Uterus (tissue), 3 donors: ENCODE measurements at regions not wholly inside any gene's neighbourhood (a gene's known extent, or its start where the extent isn't known, plus 50 kb on each side); places are given as distances from the start of the nearest gene placed in this dataset.

ENCODE experiments used
- DNase-seq, 2 donors: peaks; one replicate each; pipeline ENCODE4 v3.0.0-alpha.2; 2019 to 2020
- H3K27ac ChIP-seq, 2 donors: fragments of 200-600 bp; sonication (generic); 1 replicate in 1 of 2; 2 replicates in 1 of 2; pipeline ENCODE4 v1.5.1; 2016 to 2018
- H3K27me3 ChIP-seq, 2 donors: fragments of 200-600 bp; sonication (generic); one replicate each; pipeline ENCODE4 v1.5.1; 2018 to 2019; ENCODE audit warnings: control low read depth in 1 of 2
- H3K36me3 ChIP-seq, 2 donors: fragments of 200-600 bp; sonication (generic); one replicate each; pipeline ENCODE4 v1.5.1; 2019; ENCODE audit warnings: control low read depth in 1 of 2
- H3K4me1 ChIP-seq, 2 donors: fragments of 200-600 bp; sonication (generic); one replicate each; pipeline ENCODE4 v1.5.1; 2018 to 2019; ENCODE audit warnings: control low read depth in 1 of 2
- H3K4me3 ChIP-seq, 2 donors: fragments of 200-600 bp; sonication (generic); 1 replicate in 1 of 2; 2 replicates in 1 of 2; pipeline ENCODE4 v1.5.1; 2018 to 2019; ENCODE audit warnings: mild to moderate bottlenecking in 1 of 2
- H3K9me3 ChIP-seq, 2 donors: fragments of 200-600 bp; sonication (generic); one replicate each; pipeline ENCODE4 v1.5.1; 2019; ENCODE audit warnings: control low read depth in 1 of 2
- POLR2A ChIP-seq, 2 donors: fragments of 450-650 bp; IDR thresholded peaks; one replicate each; pipeline ENCODE4 v1.6.1; 2016; ENCODE audit warnings: antibody characterized with exemption in 2 of 2, mild to moderate bottlenecking in 1 of 2, moderate library complexity in 1 of 2
- intact Hi-C: fragments of 100-400 bp; cut with DNase I; formaldehyde crosslinking; loops from one replicate; pipeline ENCODE4 v1.15.1; 2023; ENCODE audit warnings: low total_unique reads
- TF ChIP-seq, protein P1 (sequence below), 4 experiments: fragments of 200-600 bp in 2 of 4; fragments of 450-650 bp in 2 of 4; sonication (generic) in 2 of 4; IDR thresholded peaks; one replicate each; pipeline ENCODE4 v1.5.1; 2016 to 2019; ENCODE audit warnings: antibody characterized with exemption in 4 of 4, mild to moderate bottlenecking in 2 of 4, moderate library complexity in 1 of 4
- donor health status: DM: yes; HTN: yes; CAD: no.

DNA sequence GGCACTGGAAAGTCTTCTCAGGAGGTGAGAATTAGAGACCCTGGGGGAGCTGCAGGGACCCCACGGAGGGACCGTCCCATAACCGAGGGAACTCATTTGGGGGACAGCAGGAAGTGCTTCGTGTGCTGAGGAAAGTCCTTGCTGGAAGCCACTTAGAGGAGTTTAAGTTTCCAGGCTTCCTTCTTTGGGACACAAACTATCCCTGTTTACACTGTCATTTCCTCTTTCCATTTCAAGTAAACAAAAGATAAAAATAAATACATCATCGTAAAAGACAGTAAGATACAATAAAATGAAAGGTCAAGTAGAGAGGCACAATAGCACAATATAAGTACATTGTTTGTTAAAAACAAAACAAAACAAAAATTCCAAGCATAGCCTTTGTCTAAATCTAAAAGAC, 101.2 kb downstream of the TTLL2 start:
- H3K4me1 ChIP-seq, result no peaks in the 10 kb centered on the region
- DNase-seq, result no peak
- H3K36me3 ChIP-seq, result no peaks in the 10 kb centered on the region
- H3K9me3 ChIP-seq, result no peaks in the 10 kb centered on the region
- intact Hi-C loops, result no loop called here
- H3K4me3 ChIP-seq, result no peak overlapping the region
- no peak overlapping the region for H3K27ac ChIP-seq
- TF ChIP-seq, protein P1, sequence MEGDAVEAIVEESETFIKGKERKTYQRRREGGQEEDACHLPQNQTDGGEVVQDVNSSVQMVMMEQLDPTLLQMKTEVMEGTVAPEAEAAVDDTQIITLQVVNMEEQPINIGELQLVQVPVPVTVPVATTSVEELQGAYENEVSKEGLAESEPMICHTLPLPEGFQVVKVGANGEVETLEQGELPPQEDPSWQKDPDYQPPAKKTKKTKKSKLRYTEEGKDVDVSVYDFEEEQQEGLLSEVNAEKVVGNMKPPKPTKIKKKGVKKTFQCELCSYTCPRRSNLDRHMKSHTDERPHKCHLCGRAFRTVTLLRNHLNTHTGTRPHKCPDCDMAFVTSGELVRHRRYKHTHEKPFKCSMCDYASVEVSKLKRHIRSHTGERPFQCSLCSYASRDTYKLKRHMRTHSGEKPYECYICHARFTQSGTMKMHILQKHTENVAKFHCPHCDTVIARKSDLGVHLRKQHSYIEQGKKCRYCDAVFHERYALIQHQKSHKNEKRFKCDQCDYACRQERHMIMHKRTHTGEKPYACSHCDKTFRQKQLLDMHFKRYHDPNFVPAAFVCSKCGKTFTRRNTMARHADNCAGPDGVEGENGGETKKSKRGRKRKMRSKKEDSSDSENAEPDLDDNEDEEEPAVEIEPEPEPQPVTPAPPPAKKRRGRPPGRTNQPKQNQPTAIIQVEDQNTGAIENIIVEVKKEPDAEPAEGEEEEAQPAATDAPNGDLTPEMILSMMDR (IDR thresholded peaks at IDR 0.05), result no peak
- H3K27me3 ChIP-seq, result no peaks in the 10 kb centered on the region

DNA sequence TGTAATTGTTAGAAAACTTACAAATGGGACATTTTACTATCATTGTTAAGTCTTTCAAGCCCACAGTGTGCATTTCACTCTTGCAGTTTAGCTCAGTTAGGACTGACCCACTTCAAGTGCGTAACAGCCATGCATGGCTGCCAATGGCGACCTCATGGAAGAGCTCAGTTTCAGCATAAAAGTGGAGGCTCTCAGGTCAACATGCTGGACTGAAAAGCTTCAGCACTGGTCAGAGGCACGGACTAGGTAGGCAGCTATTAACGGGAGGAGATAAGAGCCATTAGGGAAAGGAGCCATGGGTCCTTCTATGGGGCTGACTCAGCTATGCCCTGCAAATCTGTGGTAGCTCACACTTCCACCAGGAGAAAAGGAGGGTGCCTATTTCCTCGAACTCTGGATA, 101.8 kb downstream of the TTLL2 start:
- no peaks in the 10 kb centered on the region for H3K4me1 ChIP-seq
- no peaks in the 10 kb centered on the region for H3K36me3 ChIP-seq
- intact Hi-C loops, result no loop called here
- no peak overlapping the region for H3K4me3 ChIP-seq
- no peaks in the 10 kb centered on the region for H3K27me3 ChIP-seq
- no peak for DNase-seq
- no peak overlapping the region for H3K27ac ChIP-seq
- TF ChIP-seq, protein P1 (IDR thresholded peaks at IDR 0.05), result no peak
- no peak for TF ChIP-seq POLR2A (IDR thresholded peaks at IDR 0.05)
- no peaks in the 10 kb centered on the region for H3K9me3 ChIP-seq

DNA sequence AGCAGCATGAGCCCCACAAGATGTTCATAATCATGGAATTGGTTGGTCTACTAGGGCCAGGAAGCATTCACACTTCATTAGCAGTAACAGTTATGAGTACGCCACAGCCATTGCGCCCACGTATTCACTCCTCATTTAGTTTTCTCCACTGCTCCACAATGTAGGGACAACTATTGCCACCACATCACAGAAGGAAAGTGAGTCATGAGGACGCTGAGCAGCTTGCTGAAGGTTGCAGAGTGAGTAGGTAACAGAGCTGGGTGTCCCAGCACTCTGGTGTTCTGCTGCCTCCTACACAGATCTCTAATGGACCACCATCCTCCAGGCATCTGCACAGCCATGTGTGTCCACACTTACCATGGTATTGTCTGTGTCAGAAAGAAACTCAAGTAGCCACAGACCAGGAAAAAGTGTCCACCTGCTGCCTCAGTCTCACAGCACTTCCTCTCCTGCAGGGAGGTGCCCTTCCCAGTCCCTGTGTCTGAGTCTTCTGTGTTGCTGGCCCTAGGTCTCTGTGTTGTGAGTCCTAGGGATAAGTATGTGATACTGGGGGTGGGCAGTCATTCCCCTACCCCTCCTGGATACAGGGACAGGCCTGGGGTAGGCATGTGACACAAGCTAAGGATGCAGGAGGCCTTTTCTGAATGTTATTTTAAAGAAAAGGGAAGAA, 103.9 kb downstream of the TTLL2 start:
- DNase-seq, result no peak

DNA sequence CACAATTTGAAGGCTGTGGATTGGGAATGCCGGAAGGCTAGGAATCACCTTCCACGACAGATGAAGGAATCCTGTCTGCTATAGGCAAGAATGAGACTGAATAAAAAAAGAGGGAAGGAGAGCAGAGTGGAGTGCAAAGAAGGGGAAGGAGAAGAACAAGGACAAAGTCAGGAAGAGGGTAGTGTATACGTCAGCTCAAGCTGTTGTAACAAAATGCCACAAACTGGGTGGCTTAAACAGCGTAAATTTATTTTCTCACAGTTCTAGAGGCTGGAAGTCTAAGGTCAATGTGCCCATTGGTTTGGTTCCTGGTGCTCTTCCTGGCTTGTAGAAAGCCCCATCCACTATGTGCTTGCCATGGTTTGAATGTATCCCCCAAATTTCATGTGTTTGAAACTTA, 104.5 kb downstream of the TTLL2 start:
- H3K4me1 ChIP-seq, result no peaks in the 10 kb centered on the region
- no peaks in the 10 kb centered on the region for H3K27me3 ChIP-seq
- TF ChIP-seq, protein P1 (IDR thresholded peaks at IDR 0.05), result no peak
- TF ChIP-seq POLR2A (IDR thresholded peaks at IDR 0.05), result no peak
- H3K36me3 ChIP-seq, result no peaks in the 10 kb centered on the region
- intact Hi-C loops, result no loop called here
- no peak for DNase-seq
- H3K27ac ChIP-seq, result no peak overlapping the region
- no peaks in the 10 kb centered on the region for H3K9me3 ChIP-seq
- no peak overlapping the region for H3K4me3 ChIP-seq

More for the DNA sequence above, 103.9 kb downstream of the TTLL2 start:
- Histone ChIP-seq H3K9me3 (no peaks in the 10 kb centered on the region), H3K36me3 (no peaks in the 10 kb centered on the region), H3K4me3 (no peak overlapping the region), H3K4me1 (no peaks in the 10 kb centered on the region), H3K27me3 (no peaks in the 10 kb centered on the region), H3K27ac (no peak overlapping the region)
- no peak for TF ChIP-seq POLR2A (IDR thresholded peaks at IDR 0.05)
- TF ChIP-seq, protein P1 (IDR thresholded peaks at IDR 0.05), result no peak
- intact Hi-C loops, result no loop called here

DNA sequence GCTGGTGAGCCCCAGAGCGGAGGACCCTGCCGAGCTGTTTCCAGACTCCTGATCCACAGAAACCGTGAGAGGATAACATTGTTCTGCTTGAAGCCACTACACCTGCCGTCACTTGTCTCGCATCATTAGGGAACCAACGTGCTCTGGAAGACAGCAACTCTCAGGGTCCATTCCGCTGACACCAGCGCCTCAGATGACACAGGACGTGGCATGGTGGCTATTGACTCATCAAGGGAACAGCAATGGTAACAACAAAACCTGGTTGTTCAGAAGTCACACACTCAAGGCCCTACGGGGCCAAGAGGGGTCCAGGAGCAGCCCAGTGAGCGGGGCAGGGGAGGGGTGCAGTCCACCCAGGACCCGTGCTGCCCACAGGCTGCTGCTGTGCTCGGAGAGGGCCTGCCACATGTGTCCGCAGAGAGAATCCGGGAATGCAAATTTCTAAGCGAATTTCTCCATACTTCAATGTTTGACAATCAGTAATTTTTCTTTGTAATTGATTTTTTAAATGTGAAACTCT, 110.4 kb downstream of the TTLL2 start:
- no peak for DNase-seq
- no peaks in the 10 kb centered on the region for H3K27me3 ChIP-seq
- TF ChIP-seq POLR2A (IDR thresholded peaks at IDR 0.05), result no peak
- TF ChIP-seq, protein P1 (IDR thresholded peaks at IDR 0.05), result no peak
- no peaks in the 10 kb centered on the region for H3K9me3 ChIP-seq
- no peaks in the 10 kb centered on the region for H3K36me3 ChIP-seq
- no peak overlapping the region for H3K27ac ChIP-seq
- H3K4me3 ChIP-seq, result no peak overlapping the region
- intact Hi-C loops, result no loop called here
- H3K4me1 ChIP-seq, result no peaks in the 10 kb centered on the region
